Brain microvascular endothelial cell (primary cell): ENCODE measurements at regions not wholly inside any gene's neighbourhood (a gene's known extent, or its start where the extent isn't known, plus 50 kb on each side); places are given as distances from the start of the nearest gene placed in this dataset.

Experiments
- DNase-seq: peaks from one replicate; pipeline ENCODE4 v3.0.0-alpha.2; 2020
- H3K27ac ChIP-seq: fragments of 250-450 bp; sonication (Bioruptor Pico); 2 replicates; pipeline ENCODE4 v1.5.1; 2020; ENCODE audit warnings: mild to moderate bottlenecking, moderate library complexity
- H3K27me3 ChIP-seq: fragments of 250-450 bp; sonication (Bioruptor Pico); replicated peaks from 2 replicates; pipeline ENCODE4 v1.5.1; 2020; ENCODE audit warnings: mild to moderate bottlenecking
- H3K36me3 ChIP-seq: fragments of 250-450 bp; sonication (Bioruptor Pico); replicated peaks from 2 replicates; pipeline ENCODE4 v1.5.1; 2020; ENCODE audit warnings: mild to moderate bottlenecking
- H3K4me3 ChIP-seq: 2 replicates; pipeline ENCODE4 v1.5.1; 2011; ENCODE audit warnings: low read depth, mild to moderate bottlenecking, control low read depth, low read length, moderate library complexity
- CTCF ChIP-seq: IDR thresholded peaks from 2 replicates; pipeline ENCODE4 v1.5.1; 2011; ENCODE audit warnings: low read depth, mild to moderate bottlenecking, moderate library complexity, low read length, control low read depth, inconsistent platforms; ENCODE audit errors: missing control alignments
- in situ Hi-C: cut with HindIII; loops from 2 replicates; pipeline ENCODE4 v1.10.0; 2017; ENCODE audit warnings: low sequenced_read_pairs, low pct_ligation_motif_present

DNA sequence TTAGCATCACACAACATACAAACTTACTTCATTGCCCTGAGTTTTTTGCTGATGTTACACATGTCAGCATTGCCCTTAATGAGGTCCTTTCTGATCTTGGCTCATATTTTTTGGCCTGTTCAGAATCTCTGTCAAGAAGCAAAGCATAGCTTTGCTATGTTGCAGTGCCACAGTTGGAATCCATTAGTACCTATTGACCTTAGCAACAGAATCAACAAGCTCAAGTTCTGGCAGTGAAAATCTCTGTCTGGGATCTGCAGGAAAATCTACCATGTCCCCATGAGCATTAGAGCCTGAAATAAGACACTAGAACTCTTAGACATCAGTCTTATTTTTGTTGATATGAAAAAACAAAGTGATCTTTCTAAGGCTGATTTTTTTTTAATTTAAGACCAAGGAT lies 105.6 kb upstream of the FHL2 start:
- H3K27ac ChIP-seq: no peak overlapping the region
- in situ Hi-C loops: loop anchor here (25.0 kb wide), 1 partner anchor 142 kb away; no protein-coding TSS in a partner anchor
- H3K36me3 ChIP-seq: no peaks in the 10 kb centered on the region
- no peak overlapping the region for H3K4me3 ChIP-seq
- DNase-seq: no peak
- TF ChIP-seq CTCF: no peak
- H3K27me3 ChIP-seq: no peaks in the 10 kb centered on the region

- TF ChIP-seq CTCF: no peak
These were observed 103.9 kb upstream of the FHL2 start for GRCh38 chr2:105502625-105503334.

GRCh38 chr2:105498281-105498846 lies 99.5 kb upstream of the FHL2 start:
- Histone ChIP-seq H3K4me3 (no peak overlapping the region), H3K27ac (no peak overlapping the region), H3K36me3 (no peaks in the 10 kb centered on the region), H3K27me3 (no peaks in the 10 kb centered on the region)
- no peak for TF ChIP-seq CTCF
- no peak for DNase-seq
- in situ Hi-C loops: no loop called here

More at GRCh38 chr2:105502625-105503334, 103.9 kb upstream of the FHL2 start:
- no peak for DNase-seq
- H3K27me3 ChIP-seq: no peaks in the 10 kb centered on the region
- no peaks in the 10 kb centered on the region for H3K36me3 ChIP-seq
- no peak overlapping the region for H3K27ac ChIP-seq
- in situ Hi-C loops: loop anchor here (25.0 kb wide), 1 partner anchor 140 kb away; no protein-coding TSS in a partner anchor
- H3K4me3 ChIP-seq: no peak overlapping the region

GRCh38 chr2:105497094-105497493 lies 98.2 kb upstream of the FHL2 start:
- no peaks in the 10 kb centered on the region for H3K27me3 ChIP-seq
- H3K36me3 ChIP-seq: no peaks in the 10 kb centered on the region
- no peak overlapping the region for H3K27ac ChIP-seq
- no peak overlapping the region for H3K4me3 ChIP-seq
- TF ChIP-seq CTCF: no peak
- no peak for DNase-seq
- in situ Hi-C loops: no loop called here

DNA sequence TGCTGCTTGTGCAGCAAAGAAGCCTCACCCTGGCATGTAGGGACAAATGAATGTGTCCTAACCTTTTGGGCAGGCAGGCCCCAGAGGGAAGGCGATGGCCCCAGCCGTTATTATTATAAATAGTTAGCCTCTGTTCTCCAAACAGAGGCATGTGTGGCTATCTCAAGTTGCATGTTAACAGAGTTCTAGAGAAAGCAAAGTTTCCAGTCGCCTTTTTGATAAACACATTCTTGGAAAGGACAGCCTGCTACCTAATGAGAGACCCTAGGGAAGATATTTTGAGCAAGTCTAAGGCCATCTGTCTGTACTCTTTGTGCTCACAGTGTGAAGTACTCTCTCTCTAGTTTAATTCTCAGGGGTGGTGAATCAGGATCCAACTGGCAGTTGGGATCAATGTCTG lies 97.4 kb upstream of the FHL2 start:
- no peaks in the 10 kb centered on the region for H3K27me3 ChIP-seq
- no peak for DNase-seq
- no peak overlapping the region for H3K27ac ChIP-seq
- no peak overlapping the region for H3K4me3 ChIP-seq
- H3K36me3 ChIP-seq: no peaks in the 10 kb centered on the region
- in situ Hi-C loops: no loop called here
- no peak for TF ChIP-seq CTCF
